ENCODE measurements at regions not wholly inside any gene's neighbourhood (a gene's known extent, or its start where the extent isn't known, plus 50 kb on each side); places are given as distances from the start of the nearest gene placed in this dataset.
A peak's percentile ranks its signal among the peaks of the same experiment; 100 is the strongest.

DNA sequence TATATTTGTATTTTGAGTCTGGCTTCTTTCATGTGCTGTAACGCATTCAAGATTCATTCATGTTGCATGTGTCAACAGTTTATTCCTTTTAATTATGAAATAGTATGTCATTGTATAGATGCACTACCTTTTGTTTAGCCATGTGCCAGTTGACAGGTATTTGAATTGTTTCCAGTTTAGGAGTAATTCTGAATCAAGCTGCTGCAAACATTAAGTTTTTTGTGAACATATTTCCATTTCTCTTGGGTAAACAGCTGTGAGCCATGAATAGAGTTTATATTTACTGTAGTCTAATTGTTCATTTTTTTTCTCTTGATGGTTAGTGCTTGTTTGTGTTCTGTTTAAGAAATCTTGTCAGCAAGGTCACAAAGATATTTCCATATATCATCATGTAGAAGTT, 142.4 kb upstream of the RIPOR2 start:
- no peak for FAIRE-seq
- no peak for DNase-seq (ENCODE audit: insufficient read length)
- TF ChIP-seq POLR2AphosphoS5 (IDR thresholded peaks at IDR 0.05; ENCODE audit: low read depth, low read length): no peak
- TF ChIP-seq TAF1 (IDR thresholded peaks at IDR 0.05; ENCODE audit: borderline replicate concordance, low read depth, low read length): no peak
- TF ChIP-seq POLR2A (IDR thresholded peaks at IDR 0.05; ENCODE audit: low read depth, low read length): no peak

DNA sequence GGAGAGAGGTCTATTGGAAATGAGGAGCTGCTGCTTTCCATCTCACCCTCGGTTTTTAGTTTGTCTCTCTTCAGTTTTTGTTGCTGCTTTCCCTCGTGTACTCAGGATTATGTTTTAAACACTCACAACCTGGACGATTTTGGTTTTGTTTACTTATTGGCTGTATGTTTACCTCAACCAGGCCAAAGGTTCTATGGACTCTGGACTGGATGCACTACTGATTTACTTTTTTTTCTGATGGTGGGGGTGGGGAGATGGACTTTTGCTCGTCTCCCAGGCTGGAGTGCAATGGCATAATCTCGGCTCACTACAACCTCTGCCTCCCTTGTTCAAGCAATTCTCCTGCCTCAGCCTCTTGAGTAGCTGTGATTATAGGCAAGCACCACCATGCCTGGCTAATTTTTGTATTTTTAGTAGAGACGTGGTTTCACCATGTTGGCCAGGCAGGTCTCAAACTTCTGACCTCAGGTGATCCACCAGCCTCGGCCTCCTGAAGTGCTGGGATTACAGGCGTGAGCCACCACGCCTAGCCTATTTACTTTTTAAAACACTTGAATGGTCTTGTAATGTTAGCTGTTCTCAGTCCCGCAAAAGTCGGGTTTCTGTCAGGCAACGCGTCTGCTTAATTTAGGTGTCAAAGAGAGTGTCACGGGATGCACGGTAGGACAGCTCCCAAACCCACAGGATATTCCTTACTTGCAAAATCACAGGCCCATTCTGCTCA, 148.2 kb upstream of the RIPOR2 start:
- FAIRE-seq: no peak
- no peak for TF ChIP-seq POLR2A (IDR thresholded peaks at IDR 0.05; ENCODE audit: low read depth, low read length)
- TF ChIP-seq POLR2AphosphoS5 (IDR thresholded peaks at IDR 0.05; ENCODE audit: low read depth, low read length): no peak
- no peak for TF ChIP-seq TAF1 (IDR thresholded peaks at IDR 0.05; ENCODE audit: borderline replicate concordance, low read depth, low read length)
- no peak for DNase-seq (ENCODE audit: insufficient read length)

DNA sequence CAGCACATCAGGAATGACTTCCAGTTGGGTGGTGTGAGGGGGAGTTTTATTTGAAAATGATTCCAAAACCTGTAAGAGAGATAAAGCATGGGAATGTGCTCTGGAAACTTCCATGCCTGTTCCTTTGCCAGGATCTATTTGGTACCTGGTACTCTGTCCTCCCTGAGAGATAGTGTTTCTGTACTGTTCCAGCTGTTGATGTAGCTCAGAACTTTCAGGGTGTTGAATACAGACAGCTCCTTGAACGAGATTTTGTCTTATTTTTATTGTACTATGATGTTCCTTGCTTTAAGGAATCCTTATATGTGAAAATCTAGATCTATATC, 148.7 kb upstream of the RIPOR2 start:
- no peak for DNase-seq (ENCODE audit: insufficient read length)
- FAIRE-seq: no peak
- TF ChIP-seq POLR2A (IDR thresholded peaks at IDR 0.05; ENCODE audit: low read depth, low read length) (no peak), TAF1 (IDR thresholded peaks at IDR 0.05; ENCODE audit: borderline replicate concordance, low read depth, low read length) (no peak), POLR2AphosphoS5 (IDR thresholded peaks at IDR 0.05; ENCODE audit: low read depth, low read length) (no peak)

DNA sequence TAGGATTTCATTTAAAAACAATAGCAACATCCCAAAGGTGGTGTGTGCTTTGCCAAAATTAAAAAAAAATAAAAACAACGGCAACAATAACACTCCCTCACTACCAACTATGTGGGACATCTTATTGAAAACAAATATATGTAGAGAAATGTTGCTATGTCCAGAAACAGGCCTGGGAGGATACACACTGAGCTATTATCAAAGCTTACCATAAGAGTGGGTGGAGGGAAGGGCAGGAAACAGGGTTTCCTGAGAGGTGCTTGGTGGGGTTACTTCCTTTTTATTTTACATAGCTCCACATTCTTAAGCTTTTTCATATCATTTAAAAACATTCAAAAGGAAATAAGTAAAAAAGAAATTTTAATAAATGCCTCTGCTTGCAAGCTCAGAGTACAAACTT, 150.0 kb upstream of the RIPOR2 start:
- TF ChIP-seq POLR2A (IDR thresholded peaks at IDR 0.05; ENCODE audit: low read depth, low read length) (no peak), POLR2AphosphoS5 (IDR thresholded peaks at IDR 0.05; ENCODE audit: low read depth, low read length) (no peak), TAF1 (IDR thresholded peaks at IDR 0.05; ENCODE audit: borderline replicate concordance, low read depth, low read length) (no peak)
- FAIRE-seq (no peak), DNase-seq (ENCODE audit: insufficient read length) (no peak)

DNA sequence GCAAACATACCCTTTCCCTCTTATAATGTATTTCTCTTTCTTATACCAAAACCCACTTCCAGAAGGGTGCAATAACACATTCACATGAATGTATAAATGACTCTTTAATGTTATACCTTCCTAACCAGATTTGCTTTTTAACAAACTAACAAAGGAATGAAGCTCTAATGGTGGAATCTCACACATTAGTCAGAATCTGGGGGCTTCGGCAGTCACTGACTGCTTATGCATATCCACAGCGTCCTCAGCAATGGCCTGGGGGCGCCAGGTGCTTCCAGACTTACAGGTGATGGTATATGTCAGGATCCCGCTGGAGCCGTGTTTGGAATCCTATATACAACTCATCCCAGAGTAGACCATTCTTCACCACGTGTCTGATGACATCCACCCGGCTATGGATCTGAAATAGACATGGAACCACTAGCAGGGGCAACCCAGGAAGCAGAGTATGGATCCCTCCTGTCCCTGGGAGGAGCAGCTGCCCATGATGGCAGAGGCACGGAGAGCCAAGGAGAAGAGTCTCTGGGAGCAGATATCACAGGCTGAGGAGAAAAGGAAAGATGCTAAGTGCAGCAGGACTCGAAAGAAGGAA, 150.8 kb upstream of the RIPOR2 start:
- FAIRE-seq (peak; percentile 33), DNase-seq (ENCODE audit: insufficient read length) (no peak)
- TF ChIP-seq POLR2A (IDR thresholded peaks at IDR 0.05; ENCODE audit: low read depth, low read length): no peak
- no peak for TF ChIP-seq TAF1 (IDR thresholded peaks at IDR 0.05; ENCODE audit: borderline replicate concordance, low read depth, low read length)
- TF ChIP-seq POLR2AphosphoS5 (IDR thresholded peaks at IDR 0.05; ENCODE audit: low read depth, low read length): no peak

DNA sequence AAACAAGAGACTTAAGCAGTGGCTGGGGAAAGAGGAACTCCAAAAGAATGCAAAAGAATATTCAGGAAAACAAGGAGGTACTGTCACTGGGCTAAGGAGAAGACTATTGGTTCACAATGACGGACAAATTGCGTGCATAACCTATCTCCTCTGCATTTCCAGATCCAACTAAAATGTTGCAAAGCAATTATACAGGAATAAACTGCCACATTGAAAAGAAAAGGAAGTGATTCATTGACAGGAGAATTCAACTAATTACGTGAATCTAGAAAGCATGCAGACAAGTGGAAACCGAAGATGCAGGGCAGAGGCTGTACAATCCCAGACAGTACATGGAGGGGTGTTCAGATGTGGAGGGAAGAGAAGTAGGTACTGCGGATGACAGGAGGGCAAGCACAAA, 152.8 kb upstream of the RIPOR2 start:
- DNase-seq (ENCODE audit: insufficient read length) (no peak), FAIRE-seq (no peak)
- TF ChIP-seq TAF1 (IDR thresholded peaks at IDR 0.05; ENCODE audit: borderline replicate concordance, low read depth, low read length) (no peak), POLR2A (IDR thresholded peaks at IDR 0.05; ENCODE audit: low read depth, low read length) (no peak), POLR2AphosphoS5 (IDR thresholded peaks at IDR 0.05; ENCODE audit: low read depth, low read length) (no peak)

DNA sequence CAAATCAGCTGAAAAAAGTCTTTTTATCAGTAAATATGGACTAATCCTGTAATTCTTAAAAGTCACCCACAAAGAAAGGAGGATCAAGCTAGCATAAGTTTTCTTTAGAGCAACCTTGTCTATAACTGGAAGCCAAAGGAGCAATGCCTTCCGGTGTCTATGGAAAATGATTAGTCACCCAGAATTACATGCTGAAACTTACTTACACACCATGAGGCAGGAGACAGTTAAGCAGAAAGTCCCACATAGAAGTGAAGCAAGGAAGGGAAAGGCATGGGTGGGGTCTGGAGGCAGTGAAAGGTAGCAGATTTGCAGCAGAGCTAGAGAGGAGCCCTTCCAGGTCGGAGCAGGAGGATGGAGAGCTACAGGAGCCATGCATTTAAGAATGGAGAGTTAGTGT, 153.7 kb upstream of the RIPOR2 start:
- TF ChIP-seq POLR2AphosphoS5 (IDR thresholded peaks at IDR 0.05; ENCODE audit: low read depth, low read length): no peak
- no peak for TF ChIP-seq POLR2A (IDR thresholded peaks at IDR 0.05; ENCODE audit: low read depth, low read length)
- no peak for TF ChIP-seq TAF1 (IDR thresholded peaks at IDR 0.05; ENCODE audit: borderline replicate concordance, low read depth, low read length)
- DNase-seq (ENCODE audit: insufficient read length) (no peak), FAIRE-seq (no peak)

DNA sequence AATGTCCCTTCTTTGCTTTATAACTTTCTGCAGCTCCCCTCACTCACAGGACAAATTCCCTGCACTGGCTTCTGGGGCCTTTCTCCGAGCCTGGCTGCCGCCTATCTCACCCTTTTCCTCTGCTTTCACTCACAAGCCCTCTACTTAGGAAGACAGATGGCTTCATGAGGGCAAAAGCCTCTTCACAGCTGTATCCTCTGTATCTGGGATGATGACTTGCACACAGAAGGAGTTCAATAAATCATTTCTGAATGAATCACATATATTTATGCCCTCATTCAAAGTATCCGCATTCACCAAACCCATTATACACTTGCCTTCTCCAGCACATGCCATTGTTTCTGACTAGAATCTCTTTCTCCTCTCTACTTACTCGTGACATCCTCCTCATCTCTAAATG, 159.0 kb upstream of the RIPOR2 start:
- TF ChIP-seq POLR2A (IDR thresholded peaks at IDR 0.05; ENCODE audit: low read depth, low read length) (no peak), TAF1 (IDR thresholded peaks at IDR 0.05; ENCODE audit: borderline replicate concordance, low read depth, low read length) (no peak), POLR2AphosphoS5 (IDR thresholded peaks at IDR 0.05; ENCODE audit: low read depth, low read length) (no peak)
- FAIRE-seq (peak; percentile 40), DNase-seq (ENCODE audit: insufficient read length) (no peak)

DNA sequence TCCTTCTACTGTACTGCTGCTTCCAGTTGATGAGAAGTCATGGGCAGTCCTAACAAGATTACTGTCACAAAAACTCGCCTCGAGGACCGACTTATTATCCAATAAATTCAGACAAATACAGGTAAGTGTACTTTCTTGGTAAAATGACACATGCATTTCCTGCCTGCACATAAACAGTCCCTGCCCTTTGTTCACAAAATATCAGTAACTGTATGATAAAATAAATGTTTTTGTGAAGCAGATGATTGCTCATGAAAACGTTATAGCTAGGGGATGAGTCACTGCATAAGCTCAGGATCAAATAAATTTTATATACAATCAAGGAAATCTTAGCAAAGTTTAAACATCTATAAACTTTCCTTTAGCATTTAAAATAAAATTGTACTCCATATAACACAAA, 164.5 kb upstream of the RIPOR2 start:
- no peak for FAIRE-seq
- no peak for DNase-seq (ENCODE audit: insufficient read length)
- no peak for TF ChIP-seq POLR2A (IDR thresholded peaks at IDR 0.05; ENCODE audit: low read depth, low read length)
- TF ChIP-seq TAF1 (IDR thresholded peaks at IDR 0.05; ENCODE audit: borderline replicate concordance, low read depth, low read length): no peak
- no peak for TF ChIP-seq POLR2AphosphoS5 (IDR thresholded peaks at IDR 0.05; ENCODE audit: low read depth, low read length)

DNA sequence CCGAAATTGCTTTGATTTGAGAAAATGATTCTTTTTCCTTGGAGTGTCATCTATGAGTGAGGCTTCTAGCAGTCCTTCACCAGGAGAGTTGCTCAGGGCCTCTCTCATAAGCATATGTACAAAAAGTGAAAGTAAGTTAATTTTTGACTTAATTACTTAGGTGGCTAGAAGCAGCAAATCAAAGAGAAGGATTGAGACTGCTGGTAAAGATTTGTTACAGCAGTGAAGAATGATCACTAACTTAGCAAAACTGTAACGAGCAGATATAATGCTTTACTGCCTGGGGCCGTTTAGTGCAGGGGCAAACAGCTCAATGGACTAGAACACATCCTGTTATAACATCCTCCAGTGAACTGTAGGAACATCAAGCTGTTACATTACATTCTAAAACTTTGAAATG, 167.8 kb upstream of the RIPOR2 start:
- no peak for FAIRE-seq

DNA sequence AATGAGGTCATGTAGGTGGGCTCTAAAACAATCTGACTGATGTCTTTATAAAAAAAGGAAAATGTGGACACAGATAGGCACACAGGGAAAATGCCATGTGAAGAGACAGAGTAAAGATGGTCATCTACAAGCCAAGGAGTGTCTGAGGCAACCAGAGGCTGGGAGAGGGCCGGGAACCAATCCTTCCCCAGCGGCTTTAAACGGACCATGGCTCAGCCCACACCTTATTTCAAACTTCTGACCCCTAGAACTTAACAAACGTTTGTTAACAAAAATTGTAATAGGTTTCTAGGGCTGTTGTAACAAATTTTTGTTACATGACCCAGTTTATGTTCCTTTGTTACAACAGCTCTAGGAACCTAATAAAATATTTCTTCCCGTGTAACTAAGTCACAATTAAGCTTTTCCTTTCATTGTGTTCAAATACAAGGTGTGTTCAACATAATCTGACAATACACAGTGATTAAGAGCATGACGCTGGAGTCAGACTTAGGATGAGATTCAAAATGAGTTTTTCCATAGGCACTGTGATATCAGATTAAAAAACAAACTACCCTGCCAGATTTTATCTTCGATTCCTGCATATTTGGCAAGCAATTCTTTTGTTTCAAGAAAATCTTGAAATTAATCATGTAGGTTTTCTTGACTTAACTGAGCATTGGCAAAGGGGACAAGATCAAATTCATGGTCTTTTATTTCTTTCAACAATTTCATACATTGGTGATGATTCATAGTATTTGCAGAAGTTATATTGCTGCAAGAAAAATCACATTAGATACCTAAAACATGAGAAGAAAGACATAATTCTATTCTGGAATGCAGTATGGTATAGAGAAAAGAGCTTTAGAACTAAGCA, 169.5 kb upstream of the RIPOR2 start:
- no peak for FAIRE-seq

More for the DNA sequence above, 167.8 kb upstream of the RIPOR2 start:
- TF ChIP-seq TAF1 (IDR thresholded peaks at IDR 0.05; ENCODE audit: borderline replicate concordance, low read depth, low read length) (no peak), POLR2A (IDR thresholded peaks at IDR 0.05; ENCODE audit: low read depth, low read length) (no peak), POLR2AphosphoS5 (IDR thresholded peaks at IDR 0.05; ENCODE audit: low read depth, low read length) (no peak)
- DNase-seq (ENCODE audit: insufficient read length): no peak

More for the DNA sequence above, 169.5 kb upstream of the RIPOR2 start:
- no peak for DNase-seq (ENCODE audit: insufficient read length)
- TF ChIP-seq TAF1 (IDR thresholded peaks at IDR 0.05; ENCODE audit: borderline replicate concordance, low read depth, low read length) (no peak), POLR2AphosphoS5 (IDR thresholded peaks at IDR 0.05; ENCODE audit: low read depth, low read length) (no peak), POLR2A (IDR thresholded peaks at IDR 0.05; ENCODE audit: low read depth, low read length) (no peak)
